ENCODE measurements at regions not wholly inside any gene's neighbourhood (a gene's known extent, or its start where the extent isn't known, plus 50 kb on each side); places are given as distances from the start of the nearest gene placed in this dataset.

- TF ChIP-seq BCL11A (IDR thresholded peaks at IDR 0.05; ENCODE audit: low read depth in 2 of 2, low read length in 2 of 2) = no peak
- TF ChIP-seq ZNF274 (IDR thresholded peaks at IDR 0.05; ENCODE audit: borderline replicate concordance, extremely low read depth, low read length) = no peak
- no peak for TF ChIP-seq KDM1A (IDR thresholded peaks at IDR 0.05; ENCODE audit: borderline replicate concordance, low read length)
- no peak for TF ChIP-seq SP4 (IDR thresholded peaks at IDR 0.05; ENCODE audit: low read length)
- Histone ChIP-seq H3K56ac (replicated peaks; ENCODE audit: insufficient read length, low read depth, low read length) (no peak overlapping the region), H4K20me1 (replicated peaks in 1 of 2; ENCODE audit: control insufficient read depth in 1 of 2, insufficient read depth in 2 of 2, low read length in 2 of 2) (no peaks in the 10 kb centered on the region), H2AK5ac (ENCODE audit: low read depth, low read length) (no peak overlapping the region), H3K36me3 (ENCODE audit: control insufficient read depth in 2 of 4, insufficient read depth in 4 of 4, low read length in 3 of 4) (no peaks in the 10 kb centered on the region; a peak in 1 of 8 replicates), H2AFZ (ENCODE audit: low read length) (no peak overlapping the region), H3K4ac (replicated peaks; ENCODE audit: insufficient read length, low read depth, low read length) (no peak overlapping the region), H2BK15ac (ENCODE audit: low read length) (no peak overlapping the region), H2BK12ac (ENCODE audit: low read depth, low read length) (no peak overlapping the region), H3K18ac (ENCODE audit: extremely low read depth, low read length) (no peak overlapping the region), H3K27me3 (replicated peaks in 1 of 4; ENCODE audit: control insufficient read depth in 3 of 4, extremely low read depth in 1 of 4, insufficient read depth in 3 of 4, low read length in 3 of 4) (no peaks in the 10 kb centered on the region; a peak in 1 of 7 replicates), H3K4me1 (replicated peaks in 1 of 4; ENCODE audit: control insufficient read depth in 3 of 4, insufficient read depth in 4 of 4, low read length in 3 of 4) (peaks cover 0 to 4% (median 1%) of the 10 kb centered on the region in 4 experiments; a peak in 2 of 7 replicates), H3K4me2 (ENCODE audit: insufficient read depth in 1 of 2, low read depth in 2 of 2, low read length in 2 of 2) (no peak overlapping the region), H3K4me3 (ENCODE audit: extremely low read depth in 1 of 4, insufficient read depth in 2 of 4, low read depth in 3 of 4, low read length in 4 of 4) (no peak overlapping the region), H2BK20ac (ENCODE audit: low read length) (no peak overlapping the region), H4K91ac (replicated peaks; ENCODE audit: insufficient read length, low read length) (no peak overlapping the region), H3K23ac (ENCODE audit: insufficient read length) (no peak overlapping the region), H3K23me2 (ENCODE audit: low read depth, low read length) (no peaks in the 10 kb centered on the region), H2BK5ac (ENCODE audit: low read depth, low read length) (no peak overlapping the region), H3K79me2 (ENCODE audit: control insufficient read depth in 1 of 2, insufficient read depth in 2 of 2, low read length in 2 of 2) (no peaks in the 10 kb centered on the region), H2BK120ac (replicated peaks; ENCODE audit: low read depth, low read length) (no peak overlapping the region), H4K5ac (ENCODE audit: insufficient read length, low read depth, low read length) (no peak overlapping the region), H4K8ac (ENCODE audit: extremely low read depth, insufficient read depth, low read length) (no peak overlapping the region), H3K9me3 (ENCODE audit: insufficient read depth in 2 of 2, low read depth in 1 of 2, low read length in 1 of 2) (peaks cover 0 to 8% of the 10 kb centered on the region in 2 experiments; a peak in 2 of 4 replicates), H3K9ac (replicated peaks in 1 of 4; ENCODE audit: extremely low read depth in 1 of 4, low read depth in 3 of 4, low read length in 3 of 4) (no peak overlapping the region), H3K27ac (ENCODE audit: low read depth, low read length) (no peak overlapping the region), H3K79me1 (ENCODE audit: low read depth, low read length) (no peaks in the 10 kb centered on the region), H3K14ac (ENCODE audit: insufficient read length) (no peak overlapping the region)
- 97% methylated on average over 3 of the region's 3 CpGs; no CpG with 5 or more reads in 1 of the 2 experiments for WGBS, 2 experiments (ENCODE audit: extremely low coverage in 1 of 2, insufficient coverage in 1 of 2, insufficient read length in 1 of 2, insufficient replicate concordance in 2 of 2, low coverage in 1 of 2, low lambda C conversion rate in 2 of 2, missing lambda C conversion rate in 1 of 2)
- POLR2A ChIA-PET (ENCODE audit: partially characterized antibody) = no interaction called here
- CTCF ChIA-PET (ENCODE audit: partially characterized antibody) = interaction anchor here (1.5 kb wide), 2 partner anchors 10 to 44 kb away, joined by 3 to 4 read pairs; no protein-coding TSS in a partner anchor
- DNase-seq (ENCODE audit: low read depth in 1 of 2, low spot score in 2 of 2) = no peak
- no peak for FAIRE-seq
Measured at GRCh38 chr5:72600391-72600981, 93.3 kb upstream of the ZNF366 start.

All from H1 (cell line).